ENCODE measurements at regions not wholly inside any gene's neighbourhood (a gene's known extent, or its start where the extent isn't known, plus 50 kb on each side); places are given as distances from the start of the nearest gene placed in this dataset.

GRCh38 chr20:63145156-63145555, 70.8 kb downstream of the YTHDF1 start:
- TF ChIP-seq EZH2 (IDR thresholded peaks at IDR 0.05) (no peak), POLR2AphosphoS5 (IDR thresholded peaks at IDR 0.05; ENCODE audit: borderline replicate concordance, low read depth, low read length) (no peak), FOXP2 (optimal IDR thresholded peaks at IDR 0.05; ENCODE audit: control extremely low read depth, extremely low read length, insufficient read depth) (no peak)
- H3K27ac ChIP-seq, result no peak overlapping the region
- peaks cover 7% of the 10 kb centered on the region; the same call in 1 of the 2 replicates for H3K9me3 ChIP-seq (ENCODE audit: low read depth, low read length)
- no peak overlapping the region for H3K9ac ChIP-seq (ENCODE audit: insufficient read length)
- DNase-seq (ENCODE audit: low read depth, low spot score), result no peak
- no peaks in the 10 kb centered on the region for H3K36me3 ChIP-seq (ENCODE audit: insufficient read depth, low read length)
- no peak overlapping the region for H3K4me3 ChIP-seq

DNA sequence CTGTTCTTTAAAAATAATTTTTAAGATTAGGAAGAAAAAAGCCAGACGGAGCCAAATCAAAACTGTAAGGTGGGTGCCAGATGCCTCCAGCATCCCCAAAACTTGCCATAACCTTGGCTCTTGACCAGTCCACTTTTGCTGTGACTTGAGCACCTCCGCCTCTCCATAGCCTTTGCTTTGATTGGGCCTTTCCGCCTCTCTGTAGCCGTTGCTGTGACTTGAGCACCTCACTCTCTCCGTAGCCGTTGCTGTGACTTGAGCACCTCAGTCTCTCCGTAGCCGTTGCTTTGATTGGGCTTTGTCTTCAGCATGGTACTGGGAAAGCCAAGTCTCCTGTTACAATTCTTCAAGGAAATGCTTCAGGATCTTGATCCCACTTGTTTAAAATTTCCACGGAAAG, 73.0 kb downstream of the YTHDF1 start:
- no peak for DNase-seq (ENCODE audit: low read depth, low spot score)
- Histone ChIP-seq H3K9me3 (ENCODE audit: low read depth, low read length) (peaks cover 7% of the 10 kb centered on the region; the same call in 1 of the 2 replicates), H3K4me3 (no peak overlapping the region), H3K9ac (ENCODE audit: insufficient read length) (no peak overlapping the region), H3K36me3 (ENCODE audit: insufficient read depth, low read length) (no peaks in the 10 kb centered on the region), H3K27ac (no peak overlapping the region)
- TF ChIP-seq POLR2AphosphoS5 (IDR thresholded peaks at IDR 0.05; ENCODE audit: borderline replicate concordance, low read depth, low read length), result no peak
- TF ChIP-seq FOXP2 (optimal IDR thresholded peaks at IDR 0.05; ENCODE audit: control extremely low read depth, extremely low read length, insufficient read depth), result no peak
- TF ChIP-seq EZH2 (IDR thresholded peaks at IDR 0.05), result no peak

- Histone ChIP-seq H3K36me3 (ENCODE audit: insufficient read depth, low read length) (no peaks in the 10 kb centered on the region), H3K9ac (ENCODE audit: insufficient read length) (no peak overlapping the region), H3K9me3 (ENCODE audit: low read depth, low read length) (no peaks in the 10 kb centered on the region), H3K4me3 (no peak overlapping the region), H3K27ac (no peak overlapping the region)
- DNase-seq (ENCODE audit: low read depth, low spot score), result no peak
- TF ChIP-seq EZH2 (IDR thresholded peaks at IDR 0.05), result no peak
- TF ChIP-seq FOXP2 (optimal IDR thresholded peaks at IDR 0.05; ENCODE audit: control extremely low read depth, extremely low read length, insufficient read depth), result no peak
- TF ChIP-seq POLR2AphosphoS5 (IDR thresholded peaks at IDR 0.05; ENCODE audit: borderline replicate concordance, low read depth, low read length), result no peak
Measured at GRCh38 chr20:63141531-63141930, 74.4 kb downstream of the YTHDF1 start.

DNA sequence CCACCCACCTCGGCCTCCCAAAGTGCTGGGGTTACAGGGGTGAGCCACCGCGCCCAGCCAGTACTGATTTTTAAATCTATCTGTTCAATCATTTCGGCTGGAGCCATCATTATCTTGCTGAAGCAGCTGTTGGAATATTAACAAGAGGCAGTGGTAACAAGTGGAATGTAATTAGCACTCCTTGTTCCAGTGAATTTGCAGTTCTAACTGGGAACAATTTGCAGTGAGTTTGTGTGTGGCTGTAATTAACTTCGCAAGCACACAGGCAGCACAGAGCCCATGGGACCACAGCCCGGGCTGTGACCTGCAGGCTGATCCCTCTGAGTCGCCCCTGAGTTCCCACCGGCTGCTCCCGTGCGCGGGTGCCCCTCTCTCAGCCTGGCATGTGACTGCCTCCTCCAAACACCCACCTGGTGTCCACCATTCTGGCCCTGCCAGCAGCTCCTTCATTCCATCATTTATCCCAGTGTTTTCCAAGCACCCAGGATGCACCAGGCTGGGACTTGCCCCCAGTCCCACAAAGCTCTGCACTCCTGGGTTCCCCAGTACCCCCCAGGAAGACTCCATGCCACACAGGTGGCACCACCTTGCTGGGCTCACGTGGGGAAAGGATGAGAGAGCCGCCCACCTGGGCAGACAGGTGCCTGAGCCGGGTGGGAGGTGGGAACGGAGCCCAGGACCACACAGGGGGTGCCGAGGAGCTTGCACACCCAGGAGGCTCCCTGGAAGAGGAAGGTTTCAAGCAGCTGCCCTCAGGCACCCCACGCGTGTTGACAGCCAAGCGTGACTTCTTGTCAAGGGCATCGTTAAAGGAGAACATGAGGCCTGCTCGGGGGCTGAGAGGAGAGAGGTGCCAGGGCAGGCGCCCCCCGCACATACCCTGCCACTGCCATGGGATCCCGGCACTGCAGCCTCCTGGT, 75.2 kb downstream of the YTHDF1 start:
- H3K4me3 ChIP-seq, result no peak overlapping the region
- no peak for DNase-seq (ENCODE audit: low read depth, low spot score)
- no peaks in the 10 kb centered on the region for H3K36me3 ChIP-seq (ENCODE audit: insufficient read depth, low read length)
- H3K9me3 ChIP-seq (ENCODE audit: low read depth, low read length), result no peaks in the 10 kb centered on the region
- no peak for TF ChIP-seq POLR2AphosphoS5 (IDR thresholded peaks at IDR 0.05; ENCODE audit: borderline replicate concordance, low read depth, low read length)
- no peak for TF ChIP-seq FOXP2 (optimal IDR thresholded peaks at IDR 0.05; ENCODE audit: control extremely low read depth, extremely low read length, insufficient read depth)
- TF ChIP-seq EZH2 (IDR thresholded peaks at IDR 0.05), result no peak
- H3K27ac ChIP-seq, result no peak overlapping the region
- H3K9ac ChIP-seq (ENCODE audit: insufficient read length), result no peak overlapping the region

DNA sequence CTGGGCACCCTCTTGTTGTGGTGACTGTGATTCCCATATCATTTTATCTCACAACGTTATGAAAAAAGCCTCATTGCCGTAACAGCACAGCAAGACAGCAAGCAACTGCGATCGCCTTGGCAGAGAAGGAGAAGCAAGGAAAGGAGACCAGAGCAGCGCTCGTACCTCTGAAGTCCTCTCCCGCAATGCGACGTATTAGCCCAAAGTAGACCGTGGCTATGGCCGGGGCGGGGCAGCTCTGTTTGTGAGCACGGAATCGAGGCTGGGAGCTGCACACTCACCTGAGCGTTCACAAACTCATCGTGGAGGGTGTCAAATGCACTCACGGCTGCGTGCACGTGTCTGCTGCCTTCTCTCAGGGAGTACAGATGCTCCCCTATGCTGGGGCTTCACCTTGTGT, 76.1 kb downstream of the YTHDF1 start:
- TF ChIP-seq POLR2AphosphoS5 (IDR thresholded peaks at IDR 0.05; ENCODE audit: borderline replicate concordance, low read depth, low read length) (no peak), EZH2 (IDR thresholded peaks at IDR 0.05) (no peak), FOXP2 (optimal IDR thresholded peaks at IDR 0.05; ENCODE audit: control extremely low read depth, extremely low read length, insufficient read depth) (no peak)
- no peaks in the 10 kb centered on the region for H3K9me3 ChIP-seq (ENCODE audit: low read depth, low read length)
- DNase-seq (ENCODE audit: low read depth, low spot score), result no peak
- no peak overlapping the region for H3K9ac ChIP-seq (ENCODE audit: insufficient read length)
- no peaks in the 10 kb centered on the region for H3K36me3 ChIP-seq (ENCODE audit: insufficient read depth, low read length)
- H3K27ac ChIP-seq, result no peak overlapping the region
- no peak overlapping the region for H3K4me3 ChIP-seq

- no peak for TF ChIP-seq POLR2AphosphoS5 (IDR thresholded peaks at IDR 0.05; ENCODE audit: borderline replicate concordance, low read depth, low read length)
- no peak for TF ChIP-seq FOXP2 (optimal IDR thresholded peaks at IDR 0.05; ENCODE audit: control extremely low read depth, extremely low read length, insufficient read depth)
- TF ChIP-seq EZH2 (IDR thresholded peaks at IDR 0.05), result peak; percentile 6
- no peak overlapping the region for H3K9ac ChIP-seq (ENCODE audit: insufficient read length)
- no peaks in the 10 kb centered on the region for H3K9me3 ChIP-seq (ENCODE audit: low read depth, low read length)
- DNase-seq (ENCODE audit: low read depth, low spot score), result no peak
- H3K4me3 ChIP-seq, result no peak overlapping the region
- no peak overlapping the region for H3K27ac ChIP-seq
- H3K36me3 ChIP-seq (ENCODE audit: insufficient read depth, low read length), result no peaks in the 10 kb centered on the region
Measured at GRCh38 chr20:63139356-63139755, 76.6 kb downstream of the YTHDF1 start.

DNA sequence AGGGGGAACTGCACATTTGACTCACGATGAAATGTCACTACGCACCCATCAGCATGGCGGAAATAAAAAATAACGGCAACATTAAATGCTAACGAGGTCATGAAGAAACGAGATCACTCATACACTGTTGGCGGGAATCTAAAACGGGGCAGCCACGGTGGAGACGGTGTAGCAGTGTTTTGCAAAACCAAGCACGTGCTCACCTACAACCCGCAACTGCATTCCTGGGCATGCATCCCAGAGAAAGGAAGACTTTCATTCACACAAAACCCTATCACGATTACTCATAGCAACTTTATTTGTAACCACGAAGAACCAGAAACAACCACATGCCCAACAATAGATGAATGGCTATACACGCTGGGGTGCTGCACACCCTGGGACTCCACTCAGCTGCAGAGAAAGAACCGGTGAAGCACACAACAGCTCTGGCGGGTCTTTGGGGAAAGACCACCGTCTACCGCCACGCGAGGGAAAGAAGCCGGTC, 77.0 kb downstream of the YTHDF1 start:
- H3K4me3 ChIP-seq, result no peak overlapping the region
- TF ChIP-seq FOXP2 (optimal IDR thresholded peaks at IDR 0.05; ENCODE audit: control extremely low read depth, extremely low read length, insufficient read depth), result no peak
- TF ChIP-seq POLR2AphosphoS5 (IDR thresholded peaks at IDR 0.05; ENCODE audit: borderline replicate concordance, low read depth, low read length), result no peak
- TF ChIP-seq EZH2 (IDR thresholded peaks at IDR 0.05), result peak; percentile 86
- H3K36me3 ChIP-seq (ENCODE audit: insufficient read depth, low read length), result no peaks in the 10 kb centered on the region
- DNase-seq (ENCODE audit: low read depth, low spot score), result no peak
- no peak overlapping the region for H3K9ac ChIP-seq (ENCODE audit: insufficient read length)
- no peak overlapping the region for H3K27ac ChIP-seq
- H3K9me3 ChIP-seq (ENCODE audit: low read depth, low read length), result no peaks in the 10 kb centered on the region

DNA sequence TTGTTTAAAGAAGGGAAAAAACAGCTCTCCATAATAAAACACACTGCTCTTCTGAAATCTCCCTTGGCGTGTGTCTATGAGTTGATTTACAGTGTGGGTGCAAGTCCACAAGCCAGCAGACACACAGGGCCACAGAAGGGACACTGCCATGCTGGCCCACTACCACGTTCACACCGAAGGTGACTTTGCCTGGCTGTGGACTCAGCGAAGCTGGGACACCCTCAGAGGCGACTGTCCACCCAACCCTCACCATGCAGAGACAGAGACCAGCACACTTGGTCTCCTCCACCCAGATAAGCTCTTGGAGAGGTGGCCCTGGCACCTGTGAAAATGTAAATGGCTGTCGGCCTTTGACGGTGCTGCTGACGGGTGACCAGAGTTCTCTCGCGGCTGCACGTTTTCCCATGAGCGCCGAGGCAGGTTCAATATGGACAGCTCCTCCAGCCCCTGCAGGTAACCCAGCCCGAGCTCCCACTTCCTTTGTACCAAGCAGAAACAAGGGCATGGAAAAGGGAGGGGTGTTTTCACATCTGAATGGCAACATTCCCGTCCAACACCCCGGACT, 78.0 kb downstream of the YTHDF1 start:
- Histone ChIP-seq H3K9ac (ENCODE audit: insufficient read length) (no peak overlapping the region), H3K9me3 (ENCODE audit: low read depth, low read length) (no peaks in the 10 kb centered on the region), H3K36me3 (ENCODE audit: insufficient read depth, low read length) (no peaks in the 10 kb centered on the region), H3K27ac (no peak overlapping the region), H3K4me3 (no peak overlapping the region)
- DNase-seq (ENCODE audit: low read depth, low spot score), result no peak
- TF ChIP-seq FOXP2 (optimal IDR thresholded peaks at IDR 0.05; ENCODE audit: control extremely low read depth, extremely low read length, insufficient read depth) (no peak), POLR2AphosphoS5 (IDR thresholded peaks at IDR 0.05; ENCODE audit: borderline replicate concordance, low read depth, low read length) (no peak), EZH2 (IDR thresholded peaks at IDR 0.05) (no peak)

All from SK-N-MC (cell line).